PC-3 (cell line): ENCODE measurements at regions not wholly inside any gene's neighbourhood (a gene's known extent, or its start where the extent isn't known, plus 50 kb on each side); places are given as distances from the start of the nearest gene placed in this dataset.
A peak's percentile ranks its signal among the peaks of the same experiment; 100 is the strongest.

ENCODE experiments used
- ATAC-seq: fragments of 200-7000 bp; cut with Tn5 transposase; 2 replicates; pipeline ENCODE4 v1.9.1; 2020; ENCODE audit warnings: mild to moderate bottlenecking, moderate library complexity
- BruUV-seq: library from RNA; stranded (reverse); fragments of 400-500 nt; replicated peaks from 2 replicates; lab custom pipeline; 2021; lab: Mats Ljungman, UMichigan
- CTCF ChIA-PET: fragments of 300-600 bp; sonication (Branson Sonifier 250); formaldehyde crosslinking; loops from one replicate; lab custom pipeline; 2022; ENCODE audit warnings: antibody characterized with exemption; lab: Charles Lee
- POLR2A ChIA-PET: fragments of 300-600 bp; sonication (Branson Sonifier 250); formaldehyde crosslinking; loops from one replicate; lab custom pipeline; 2022; ENCODE audit warnings: antibody characterized with exemption; ENCODE audit not compliant: unreplicated experiment; lab: Charles Lee
- DNase-seq: peaks from one replicate; pipeline ENCODE4 v3.0.0-alpha.2; 2015
- H2AFZ ChIP-seq: fragments of 300-600 bp; sonication (generic); 2 replicates; pipeline ENCODE4 v1.6.0; 2016; ENCODE audit warnings: antibody characterized with exemption, low read length
- H3F3A ChIP-seq: fragments of 300-600 bp; sonication (generic); one replicate; pipeline ENCODE4 v1.6.0; 2017; ENCODE audit warnings: antibody characterized with exemption, low read length, control low read depth, mild to moderate bottlenecking; ENCODE audit not compliant: unreplicated experiment
- H3K27ac ChIP-seq: fragments of 300-600 bp; sonication (generic); 2 replicates; pipeline ENCODE4 v1.5.1; 2016; ENCODE audit warnings: mild to moderate bottlenecking, low read length
- H3K27me3 ChIP-seq: fragments of 300-600 bp; sonication (generic); 2 replicates; pipeline ENCODE4 v1.6.1; 2016; ENCODE audit warnings: low read length, mixed read lengths
- H3K36me3 ChIP-seq: fragments of 300-600 bp; sonication (generic); 2 replicates; pipeline ENCODE4 v1.6.1; 2016; ENCODE audit warnings: low read depth, mixed run types, low read length, mixed read lengths
- H3K4me1 ChIP-seq: fragments of 300-600 bp; sonication (generic); 2 replicates; pipeline ENCODE4 v1.5.1; 2016; ENCODE audit warnings: low read length; ENCODE audit not compliant: insufficient read depth
- H3K4me2 ChIP-seq: fragments of 300-600 bp; sonication (generic); 2 replicates; pipeline ENCODE4 v1.6.0; 2016; ENCODE audit warnings: low read length
- H3K4me3 ChIP-seq: fragments of 300-600 bp; sonication (generic); 2 replicates; pipeline ENCODE4 v1.5.1; 2016; ENCODE audit warnings: mild to moderate bottlenecking, low read length, mixed read lengths
- H3K79me2 ChIP-seq: fragments of 300-600 bp; sonication (generic); 2 replicates; pipeline ENCODE4 v1.6.1; 2017; ENCODE audit warnings: low read length, mixed read lengths
- H3K9ac ChIP-seq: fragments of 300-600 bp; sonication (generic); 2 replicates; pipeline ENCODE4 v1.6.0; 2016; ENCODE audit warnings: mild to moderate bottlenecking, low read length
- H3K9me2 ChIP-seq: fragments of 300-600 bp; sonication (generic); replicated peaks from 2 replicates; pipeline ENCODE4 v1.6.1; 2016; ENCODE audit warnings: mixed run types, low read length, mixed read lengths
- H3K9me3 ChIP-seq: fragments of 300-600 bp; sonication (generic); 2 replicates; pipeline ENCODE4 v1.6.1; 2016; ENCODE audit warnings: low read length, mixed read lengths
- H4K20me1 ChIP-seq: fragments of 300-600 bp; sonication (generic); 2 replicates; pipeline ENCODE4 v1.6.1; 2016; ENCODE audit warnings: low read length, mixed read lengths
- EZH2 ChIP-seq: fragments of 300-600 bp; sonication (generic); IDR thresholded peaks from one replicate; pipeline ENCODE4 v1.6.1; 2017; ENCODE audit warnings: antibody characterized with exemption, mild to moderate bottlenecking, low read length; ENCODE audit not compliant: unreplicated experiment
- EZH2phosphoT487 ChIP-seq: fragments of 300-600 bp; sonication (generic); IDR thresholded peaks from 2 replicates; pipeline ENCODE4 v1.6.1; 2018; ENCODE audit warnings: mild to moderate bottlenecking, antibody characterized with exemption, low read length, borderline replicate concordance
- intact Hi-C: fragments of 100-400 bp; cut with micrococcal nuclease; formaldehyde crosslinking; loops from 2 replicates; pipeline ENCODE4 v1.9.0; 2023
- TF ChIP-seq, protein P1 (sequence below): fragments of 300-600 bp; sonication (generic); conservative IDR thresholded peaks from 2 replicates; pipeline ENCODE4 v1.5.1; 2017; ENCODE audit warnings: antibody characterized with exemption, low read depth, mild to moderate bottlenecking, low read length

DNA sequence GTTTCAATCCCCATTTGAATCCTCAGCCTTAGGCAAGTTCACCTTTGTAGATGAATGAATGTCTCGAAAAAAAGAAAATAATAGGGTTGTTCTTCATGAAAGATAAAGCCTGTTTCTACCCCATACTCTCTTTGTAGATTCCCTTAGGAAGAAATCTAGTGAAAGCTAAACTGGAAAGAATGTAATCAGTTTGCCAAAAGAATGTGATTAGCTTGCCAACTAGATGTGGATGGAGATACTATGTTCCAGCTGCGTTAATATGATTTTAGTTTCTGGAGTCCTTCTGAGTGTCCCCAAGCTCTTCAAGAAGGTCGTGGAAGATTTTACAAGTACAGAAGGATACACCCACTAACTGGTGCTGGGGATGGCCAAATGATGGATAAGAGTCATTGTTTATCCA is 162.3 kb upstream of the EDNRA start:
- Histone ChIP-seq H3K9me3 (no peaks in the 10 kb centered on the region), H3K27ac (no peak overlapping the region), H3K79me2 (no peaks in the 10 kb centered on the region), H2AFZ (no peak overlapping the region), H4K20me1 (no peaks in the 10 kb centered on the region), H3F3A (no peaks in the 10 kb centered on the region), H3K9me2 (no peaks in the 10 kb centered on the region), H3K27me3 (no peaks in the 10 kb centered on the region), H3K4me1 (no peaks in the 10 kb centered on the region), H3K36me3 (no peaks in the 10 kb centered on the region), H3K4me2 (no peak overlapping the region), H3K4me3 (no peak overlapping the region), H3K9ac (no peak overlapping the region)
- CTCF ChIA-PET: no interaction called here
- DNase-seq (peak; percentile 4), ATAC-seq (no peak)
- POLR2A ChIA-PET: no interaction called here
- TF ChIP-seq EZH2 (no peak), EZH2phosphoT487 (no peak)
- TF ChIP-seq, protein P1, sequence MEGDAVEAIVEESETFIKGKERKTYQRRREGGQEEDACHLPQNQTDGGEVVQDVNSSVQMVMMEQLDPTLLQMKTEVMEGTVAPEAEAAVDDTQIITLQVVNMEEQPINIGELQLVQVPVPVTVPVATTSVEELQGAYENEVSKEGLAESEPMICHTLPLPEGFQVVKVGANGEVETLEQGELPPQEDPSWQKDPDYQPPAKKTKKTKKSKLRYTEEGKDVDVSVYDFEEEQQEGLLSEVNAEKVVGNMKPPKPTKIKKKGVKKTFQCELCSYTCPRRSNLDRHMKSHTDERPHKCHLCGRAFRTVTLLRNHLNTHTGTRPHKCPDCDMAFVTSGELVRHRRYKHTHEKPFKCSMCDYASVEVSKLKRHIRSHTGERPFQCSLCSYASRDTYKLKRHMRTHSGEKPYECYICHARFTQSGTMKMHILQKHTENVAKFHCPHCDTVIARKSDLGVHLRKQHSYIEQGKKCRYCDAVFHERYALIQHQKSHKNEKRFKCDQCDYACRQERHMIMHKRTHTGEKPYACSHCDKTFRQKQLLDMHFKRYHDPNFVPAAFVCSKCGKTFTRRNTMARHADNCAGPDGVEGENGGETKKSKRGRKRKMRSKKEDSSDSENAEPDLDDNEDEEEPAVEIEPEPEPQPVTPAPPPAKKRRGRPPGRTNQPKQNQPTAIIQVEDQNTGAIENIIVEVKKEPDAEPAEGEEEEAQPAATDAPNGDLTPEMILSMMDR: no peak
- intact Hi-C loops: no loop called here
- no TSS peak for BruUV-seq

DNA sequence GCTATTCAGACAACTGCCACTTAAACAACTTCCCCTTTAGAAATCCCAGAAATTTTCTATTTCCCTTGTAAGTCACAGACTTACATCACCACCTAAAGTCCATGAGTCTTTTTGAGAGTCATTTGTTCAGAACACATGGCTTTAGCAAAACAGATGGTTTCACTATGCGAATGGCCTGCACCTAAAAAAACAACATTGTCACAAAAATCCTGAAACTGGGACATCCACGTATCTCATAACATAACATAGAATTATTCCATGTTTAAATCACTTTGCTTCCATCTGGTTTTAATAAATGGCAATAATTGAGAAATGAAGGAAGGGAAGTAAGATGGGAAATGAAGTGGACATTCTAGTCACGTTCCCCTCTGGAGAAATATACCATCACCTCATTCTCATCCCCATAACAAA is 155.3 kb upstream of the EDNRA start:
- no peaks in the 10 kb centered on the region for H3F3A ChIP-seq
- intact Hi-C loops: no loop called here

DNA sequence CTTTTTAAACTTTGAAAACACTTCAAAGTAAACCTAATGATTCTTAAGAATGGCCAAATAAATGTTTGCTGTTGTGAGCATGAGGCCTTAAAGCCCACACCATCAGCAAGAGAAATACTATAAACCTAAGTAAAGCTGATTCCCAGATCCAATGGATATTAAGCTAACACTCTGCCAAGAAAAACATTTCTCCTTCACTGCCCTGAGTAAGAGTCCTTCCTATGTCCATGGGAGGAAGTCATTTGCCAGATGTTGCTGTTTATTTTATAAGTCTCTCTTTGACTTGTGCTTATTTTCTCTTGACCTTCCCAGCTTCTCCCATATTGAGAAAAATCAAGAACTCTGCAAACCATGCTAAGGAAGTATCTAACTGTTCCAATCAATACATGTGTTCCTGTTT is 154.3 kb upstream of the EDNRA start:
- no peak for DNase-seq
- intact Hi-C loops: no loop called here

More for the DNA sequence above, 155.3 kb upstream of the EDNRA start:
- DNase-seq (no peak), ATAC-seq (no peak)
- H3K27me3 ChIP-seq: no peaks in the 10 kb centered on the region
- H4K20me1 ChIP-seq: no peaks in the 10 kb centered on the region
- no peaks in the 10 kb centered on the region for H3K9me3 ChIP-seq
- TF ChIP-seq EZH2: no peak
- TF ChIP-seq, protein P1: no peak
- TF ChIP-seq EZH2phosphoT487: no peak
- no peak overlapping the region for H3K4me3 ChIP-seq
- H3K27ac ChIP-seq: no peak overlapping the region
- H3K36me3 ChIP-seq: no peaks in the 10 kb centered on the region
- H3K9me2 ChIP-seq: no peaks in the 10 kb centered on the region
- no peaks in the 10 kb centered on the region for H3K4me1 ChIP-seq
- H3K4me2 ChIP-seq: no peak overlapping the region
- H2AFZ ChIP-seq: no peak overlapping the region
- ChIA-PET POLR2A (no interaction called here), CTCF (no interaction called here)
- no TSS peak for BruUV-seq
- no peak overlapping the region for H3K9ac ChIP-seq
- no peaks in the 10 kb centered on the region for H3K79me2 ChIP-seq

More for the DNA sequence above, 154.3 kb upstream of the EDNRA start:
- BruUV-seq: no TSS peak
- Histone ChIP-seq H3K79me2 (no peaks in the 10 kb centered on the region), H3K4me3 (no peak overlapping the region), H3K9ac (no peak overlapping the region), H2AFZ (no peak overlapping the region), H3F3A (no peaks in the 10 kb centered on the region), H3K9me2 (no peaks in the 10 kb centered on the region), H3K9me3 (no peaks in the 10 kb centered on the region), H3K4me1 (no peaks in the 10 kb centered on the region), H3K27me3 (no peaks in the 10 kb centered on the region), H3K27ac (no peak overlapping the region), H4K20me1 (no peaks in the 10 kb centered on the region), H3K4me2 (no peak overlapping the region), H3K36me3 (no peaks in the 10 kb centered on the region)
- ATAC-seq: no peak
- POLR2A ChIA-PET: no interaction called here
- CTCF ChIA-PET: no interaction called here
- no peak for TF ChIP-seq EZH2
- TF ChIP-seq EZH2phosphoT487: no peak
- TF ChIP-seq, protein P1: no peak
